GM19438 (cell line): ENCODE measurements at regions not wholly inside any gene's neighbourhood (a gene's known extent, or its start where the extent isn't known, plus 50 kb on each side); places are given as distances from the start of the nearest gene placed in this dataset.

Experiments used
- ATAC-seq: cut with Tn5 transposase; IDR thresholded peaks from one replicate; pipeline ENCODE4 v1.9.1; 2021; ENCODE audit warnings: low read depth; ENCODE audit not compliant: unreplicated experiment

GRCh38 chr7:24510759-24511158 lies 62.5 kb upstream of the PALS2 start:
- no peak for ATAC-seq

- ATAC-seq: no peak
These were observed 56.1 kb upstream of the PALS2 start for GRCh38 chr7:24517166-24517565.

GRCh38 chr7:24521917-24522623 lies 51.2 kb upstream of the PALS2 start:
- no peak for ATAC-seq
